Esophagus (tissue), 2 donors: ENCODE measurements at regions not wholly inside any gene's neighbourhood (a gene's known extent, or its start where the extent isn't known, plus 50 kb on each side); places are given as distances from the start of the nearest gene placed in this dataset.
"Not testable (repeated sequence)": the region's sequence is repeated elsewhere in the genome, so short reads cannot be mapped to it uniquely, and the experiment has no call there.

Experiments
- H3K27ac ChIP-seq, 2 donors: one replicate each; pipeline ENCODE4 v1.5.1; 2013; ENCODE audit warnings: low read depth in 2 of 2, mild to moderate bottlenecking in 2 of 2, inconsistent platforms in 1 of 2, low read length in 1 of 2, moderate library complexity in 1 of 2
- H3K27me3 ChIP-seq, 2 donors: one replicate each; pipeline ENCODE4 v1.6.1; 2013; ENCODE audit warnings: low read length in 2 of 2, control low read depth in 1 of 2, mild to moderate bottlenecking in 1 of 2; ENCODE audit not compliant: insufficient read depth in 2 of 2, control insufficient read depth in 1 of 2
- H3K36me3 ChIP-seq, 2 donors: one replicate each; pipeline ENCODE4 v1.6.1; 2013; ENCODE audit warnings: low read length in 1 of 2; ENCODE audit not compliant: control insufficient read depth in 2 of 2, insufficient read depth in 2 of 2
- H3K4me1 ChIP-seq, 2 donors: one replicate each; pipeline ENCODE4 v1.6.1; 2013; ENCODE audit warnings: low read length in 1 of 2; ENCODE audit not compliant: control insufficient read depth in 2 of 2, insufficient read depth in 2 of 2
- H3K4me3 ChIP-seq, 2 donors: one replicate each; pipeline ENCODE4 v1.5.1; 2013; ENCODE audit warnings: low read length in 2 of 2, mild to moderate bottlenecking in 2 of 2, low read depth in 1 of 2, moderate library complexity in 1 of 2
- H3K9me3 ChIP-seq, 2 donors: one replicate each; pipeline ENCODE4 v1.6.1; 2013; ENCODE audit warnings: mild to moderate bottlenecking in 2 of 2, low read depth in 1 of 2, low read length in 1 of 2, moderate library complexity in 1 of 2; ENCODE audit not compliant: control insufficient read depth in 2 of 2, insufficient read depth in 1 of 2
- WGBS, 2 donors: extraction: QIAGEN DNeasy Blood & Tissue Kit; methylation state at CpG; one replicate each; pipeline ENCODE4 v1.1.7; 2013; 5-methylcytosine and 5-hydroxymethylcytosine counted together
- donor health status: healthy with polysubstance abuse.
- donor health status: Bipolar disorder and iron deficiency.

GRCh38 chr7:91771921-91772815 is 108.3 kb downstream of the MTERF1 start:
- 42 to 56% methylated on average over 4 of the region's 4 CpGs for WGBS, 2 donors
- H3K27ac ChIP-seq, result no peak overlapping the region

DNA sequence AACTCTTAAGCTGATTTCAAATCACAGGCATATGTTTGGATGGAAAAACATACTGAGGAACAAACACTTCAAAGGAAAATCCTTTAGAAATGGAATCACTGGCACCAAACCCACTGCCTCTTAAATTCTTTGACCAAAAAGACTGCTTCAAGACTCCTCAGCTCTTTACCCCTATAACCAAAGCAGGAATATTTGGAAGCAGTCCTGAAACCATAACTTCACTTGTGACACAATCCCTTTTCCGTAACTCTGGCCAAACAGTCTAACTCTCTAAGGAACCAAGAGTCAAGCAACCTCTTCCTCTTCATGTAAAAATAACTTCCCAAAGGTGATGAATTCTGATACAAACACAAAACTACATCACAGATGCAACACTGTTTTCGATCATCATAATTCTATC is 104.3 kb downstream of the MTERF1 start:
- Histone ChIP-seq H3K27me3 (no peaks in the 10 kb centered on the region), H3K36me3 (no peaks in the 10 kb centered on the region)
- WGBS, 2 donors, result 75 to 76% methylated on average over 2 of the region's 2 CpGs

More at GRCh38 chr7:91771921-91772815, 108.3 kb downstream of the MTERF1 start:
- no peak overlapping the region for H3K4me3 ChIP-seq
- peaks cover 0 to 2% of the 10 kb centered on the region in 2 donors for H3K9me3 ChIP-seq
- H3K36me3 ChIP-seq, result no peaks in the 10 kb centered on the region
- H3K4me1 ChIP-seq, result no peaks in the 10 kb centered on the region
- no peaks in the 10 kb centered on the region for H3K27me3 ChIP-seq

GRCh38 chr7:91777522-91777921 is 103.0 kb downstream of the MTERF1 start:
- H3K27ac ChIP-seq, result no peak overlapping the region
- H3K27me3 ChIP-seq, result no peaks in the 10 kb centered on the region
- no peaks in the 10 kb centered on the region for H3K9me3 ChIP-seq
- no peak overlapping the region for H3K4me3 ChIP-seq
- WGBS, 2 donors, result 93 to 94% methylated on average over 3 of the region's 3 CpGs
- no peaks in the 10 kb centered on the region for H3K36me3 ChIP-seq
- H3K4me1 ChIP-seq, result no peaks in the 10 kb centered on the region

More for the DNA sequence above, 104.3 kb downstream of the MTERF1 start:
- H3K4me1 ChIP-seq, result no peaks in the 10 kb centered on the region
- no peak overlapping the region for H3K27ac ChIP-seq
- no peak overlapping the region for H3K4me3 ChIP-seq
- no peaks in the 10 kb centered on the region for H3K9me3 ChIP-seq

DNA sequence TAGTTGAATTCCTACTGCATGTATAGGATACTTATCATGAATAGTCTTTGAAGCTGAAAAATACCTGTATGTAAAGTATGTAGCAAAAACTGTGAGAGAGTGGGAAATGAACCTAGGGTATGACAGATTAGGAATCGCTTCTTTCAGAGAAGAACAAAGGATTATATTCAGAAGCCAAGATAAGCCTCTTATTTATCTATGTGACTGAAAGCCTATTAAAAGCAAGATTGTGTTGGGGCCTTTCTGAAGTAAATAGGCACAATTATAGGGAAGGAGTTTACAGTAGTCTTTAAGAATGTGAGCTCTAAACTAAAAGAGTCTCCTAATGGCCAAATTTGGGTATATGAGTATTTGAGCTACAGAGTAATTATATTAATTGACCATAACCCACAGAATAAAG is 102.1 kb downstream of the MTERF1 start:
- no peak overlapping the region for H3K4me3 ChIP-seq
- 59 to 84% methylated on average over 1 of the region's 1 CpG for WGBS, 2 donors
- no peaks in the 10 kb centered on the region for H3K9me3 ChIP-seq

DNA sequence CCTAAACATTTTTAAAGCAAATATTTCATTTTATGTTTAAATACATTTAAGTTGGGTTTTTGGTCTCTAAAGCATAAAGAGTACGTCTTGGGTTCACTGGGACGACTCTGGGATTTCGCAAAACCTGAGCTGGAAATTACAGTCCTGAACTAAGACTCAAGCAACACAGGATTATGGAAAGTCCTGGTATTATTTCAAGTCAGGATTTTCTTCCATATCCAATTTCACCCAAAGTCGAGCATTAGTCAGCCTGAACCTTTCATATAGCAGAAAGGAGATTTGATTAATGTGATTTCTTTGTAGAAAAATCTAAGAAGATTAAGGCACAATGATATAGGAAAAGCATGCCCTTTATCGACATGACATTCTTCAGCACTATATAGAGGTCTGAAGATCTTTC is 100.0 kb downstream of the MTERF1 start:
- no peak overlapping the region for H3K4me3 ChIP-seq
- H3K4me1 ChIP-seq, result no peaks in the 10 kb centered on the region
- 55 to 64% methylated on average over 5 of the region's 5 CpGs for WGBS, 2 donors
- H3K36me3 ChIP-seq, result no peaks in the 10 kb centered on the region
- no peaks in the 10 kb centered on the region for H3K27me3 ChIP-seq
- no peak overlapping the region for H3K27ac ChIP-seq
- H3K9me3 ChIP-seq, result no peaks in the 10 kb centered on the region

More for the DNA sequence above, 102.1 kb downstream of the MTERF1 start:
- H3K27ac ChIP-seq, result no peak overlapping the region
- H3K36me3 ChIP-seq, result no peaks in the 10 kb centered on the region
- H3K27me3 ChIP-seq, result no peaks in the 10 kb centered on the region
- no peaks in the 10 kb centered on the region for H3K4me1 ChIP-seq

DNA sequence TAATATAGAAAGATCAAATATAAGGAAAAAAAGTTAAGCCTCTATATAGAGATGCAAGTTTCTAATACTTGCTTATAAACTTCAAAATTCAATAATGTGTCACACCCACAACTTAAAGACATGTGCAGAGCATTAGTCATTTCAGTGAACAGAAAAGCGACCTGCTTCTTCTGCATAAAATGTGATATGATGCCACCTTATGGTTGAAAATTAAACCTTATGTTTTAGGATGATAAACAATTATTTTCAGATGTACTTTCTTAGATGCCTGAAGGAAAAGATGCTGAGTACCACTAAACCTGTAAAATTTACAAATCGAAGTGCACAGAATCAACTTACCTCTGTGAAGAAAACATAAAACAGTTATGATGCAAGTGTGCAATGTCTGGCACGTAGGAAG is 96.0 kb downstream of the MTERF1 start:
- H3K4me3 ChIP-seq, result no peak overlapping the region
- no peaks in the 10 kb centered on the region for H3K9me3 ChIP-seq
- 31 to 35% methylated on average over 3 of the region's 3 CpGs for WGBS, 2 donors
- no peak overlapping the region for H3K27ac ChIP-seq
- no peaks in the 10 kb centered on the region for H3K36me3 ChIP-seq
- no peaks in the 10 kb centered on the region for H3K4me1 ChIP-seq
- no peaks in the 10 kb centered on the region for H3K27me3 ChIP-seq

DNA sequence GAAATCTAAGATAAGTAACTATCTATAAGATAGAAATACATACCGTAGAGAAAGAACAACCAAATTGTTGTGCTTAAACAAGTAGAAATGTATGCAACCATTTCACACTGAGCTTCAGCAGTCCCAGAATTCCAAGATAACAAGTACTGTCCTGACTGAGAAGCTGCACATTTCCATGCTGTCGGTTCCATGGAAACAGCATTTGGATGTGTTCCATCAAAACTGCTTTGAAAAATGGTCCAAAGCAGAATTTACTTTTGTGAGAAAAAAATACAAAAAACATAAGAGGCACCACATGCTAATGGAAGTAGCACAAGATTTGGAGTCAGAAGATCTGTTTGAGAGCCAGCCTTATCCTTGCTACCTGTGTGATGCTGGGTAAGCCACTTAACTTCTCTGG is 92.6 kb downstream of the MTERF1 start:
- Histone ChIP-seq H3K27ac (no peak overlapping the region), H3K4me3 (no peak overlapping the region), H3K4me1 (no peaks in the 10 kb centered on the region), H3K36me3 (no peaks in the 10 kb centered on the region), H3K9me3 (no peaks in the 10 kb centered on the region), H3K27me3 (no peaks in the 10 kb centered on the region)
- WGBS, 2 donors, result 46 to 54% methylated on average over 2 of the region's 2 CpGs

GRCh38 chr7:91789086-91789485 is 91.4 kb downstream of the MTERF1 start:
- no peaks in the 10 kb centered on the region for H3K9me3 ChIP-seq
- WGBS, 2 donors, result 82 to 84% methylated on average over 2 of the region's 2 CpGs

DNA sequence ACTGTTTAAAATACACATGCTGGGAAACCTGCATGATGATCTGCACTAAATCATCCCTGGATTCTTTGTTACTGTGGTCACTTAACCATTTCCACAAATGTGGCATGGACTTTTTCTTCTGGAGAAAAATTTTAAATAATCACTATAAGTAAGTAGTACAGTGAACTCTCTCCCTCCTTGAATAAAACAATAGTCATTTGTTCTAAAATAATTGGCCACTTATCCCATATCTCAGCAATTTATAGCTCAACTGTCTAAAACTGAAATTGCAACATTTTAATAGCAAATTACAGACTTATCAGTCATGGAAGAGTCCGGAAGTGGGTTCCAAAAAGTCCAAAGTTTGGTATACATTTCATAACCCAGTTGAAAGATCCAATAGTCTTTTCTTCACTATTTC is 90.9 kb downstream of the MTERF1 start:
- 67 to 86% methylated on average over 1 of the region's 1 CpG for WGBS, 2 donors
- H3K4me1 ChIP-seq, result no peaks in the 10 kb centered on the region
- H3K27ac ChIP-seq, result no peak overlapping the region
- no peaks in the 10 kb centered on the region for H3K27me3 ChIP-seq
- H3K36me3 ChIP-seq, result no peaks in the 10 kb centered on the region
- H3K9me3 ChIP-seq, result no peaks in the 10 kb centered on the region
- no peak overlapping the region for H3K4me3 ChIP-seq

More at GRCh38 chr7:91789086-91789485, 91.4 kb downstream of the MTERF1 start:
- Histone ChIP-seq H3K27ac (no peak overlapping the region), H3K4me3 (no peak overlapping the region), H3K4me1 (no peaks in the 10 kb centered on the region), H3K27me3 (no peaks in the 10 kb centered on the region), H3K36me3 (no peaks in the 10 kb centered on the region)

DNA sequence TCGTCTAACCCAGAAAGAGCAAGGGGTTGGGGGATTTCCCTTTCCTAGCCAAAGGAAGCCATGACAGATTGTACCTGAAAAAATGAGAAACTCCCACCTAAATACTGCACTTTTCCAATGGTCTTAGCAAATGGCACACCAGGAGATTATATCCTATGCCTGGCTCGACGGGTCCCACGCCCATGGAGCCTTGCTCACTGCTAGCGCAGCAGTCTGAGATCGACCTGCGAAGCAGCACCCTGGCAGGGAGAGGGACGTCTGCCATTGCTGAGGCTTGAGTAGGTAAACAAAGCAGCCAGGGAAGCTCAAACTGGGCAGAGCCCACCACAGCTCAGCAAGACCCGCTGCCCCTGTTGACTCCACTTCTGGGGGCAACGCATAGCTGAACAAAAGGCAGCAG is 89.9 kb downstream of the MTERF1 start:
- H3K27ac ChIP-seq, H3K4me3 ChIP-seq, H3K27me3 ChIP-seq, H3K36me3 ChIP-seq, H3K9me3 ChIP-seq, H3K4me1 ChIP-seq: not testable (repeated sequence)
- 88 to 94% methylated on average over 10 of the region's 10 CpGs for WGBS, 2 donors
